Naive thymus-derived CD4-positive, alpha-beta T cell (primary cell): ENCODE measurements at regions not wholly inside any gene's neighbourhood (a gene's known extent, or its start where the extent isn't known, plus 50 kb on each side); places are given as distances from the start of the nearest gene placed in this dataset.
"Not testable (repeated sequence)": the region's sequence is repeated elsewhere in the genome, so short reads cannot be mapped to it uniquely, and the experiment has no call there.

Experiments used
- ATAC-seq: fragments of 150-1000 bp; cut with Tn5 transposase; 2 replicates; pipeline ENCODE4 v1.10.0; 2021; ENCODE audit warnings: mild to moderate bottlenecking, moderate library complexity
- CTCF ChIA-PET: fragments of 350-600 bp; sonication (Branson Sonifier 250); formaldehyde crosslinking; loops from one replicate; lab custom pipeline; 2021; ENCODE audit warnings: antibody characterized with exemption; lab: Charles Lee
- POLR2A ChIA-PET: fragments of 350-600 bp; sonication (Branson Sonifier 250); formaldehyde crosslinking; loops from one replicate; lab custom pipeline; 2021; ENCODE audit warnings: antibody characterized with exemption, inconsistent platforms; lab: Charles Lee
- DNase-seq, 9 donors: peaks; one replicate each; pipeline versions ENCODE4 v3.0.0 to v3.0.0-alpha.2; 2020 to 2022; ENCODE audit warnings: mixed read lengths in 1 of 9
- H3K27ac ChIP-seq: one replicate; pipeline ENCODE4 v1.7.0; 2013; ENCODE audit warnings: mild to moderate bottlenecking, low read depth, low read length, moderate library complexity
- H3K27me3 ChIP-seq, 2 donors: one replicate each; pipeline ENCODE4 v1.7.0; 2013; ENCODE audit warnings: low read length in 2 of 2, mild to moderate bottlenecking in 2 of 2, moderate library complexity in 2 of 2; ENCODE audit not compliant: control insufficient read depth in 2 of 2, insufficient read depth in 2 of 2
- H3K36me3 ChIP-seq, 3 experiments: 1 replicate in 2 of 3; 2 replicates in 1 of 3; pipeline ENCODE4 v1.7.0; 2013; ENCODE audit warnings: low read length in 3 of 3, mild to moderate bottlenecking in 3 of 3, moderate library complexity in 1 of 3; ENCODE audit not compliant: insufficient read depth in 3 of 3, control insufficient read depth in 2 of 3
- H3K4me1 ChIP-seq, 2 donors: one replicate each; pipeline ENCODE4 v1.7.0; 2013; ENCODE audit warnings: low read length in 2 of 2, mild to moderate bottlenecking in 2 of 2, moderate library complexity in 1 of 2; ENCODE audit not compliant: control insufficient read depth in 2 of 2, insufficient read depth in 2 of 2
- H3K4me3 ChIP-seq: 2 replicates; pipeline ENCODE4 v1.7.0; 2013; ENCODE audit warnings: mild to moderate bottlenecking, low read length
- H3K9me3 ChIP-seq, 3 experiments: 1 replicate in 2 of 3; 2 replicates in 1 of 3; pipeline ENCODE4 v1.7.0; 2013; ENCODE audit warnings: low read length in 3 of 3; ENCODE audit not compliant: control insufficient read depth in 2 of 3
- H3K27ac Mint-ChIP-seq, 9 donors: one replicate each; pipeline ENCODE4 v1.8.0; 2020 to 2022; ENCODE audit warnings: mixed read lengths in 9 of 9, mild to moderate bottlenecking in 8 of 9, moderate library complexity in 5 of 9, inconsistent platforms in 2 of 9
- H3K27me3 Mint-ChIP-seq, 5 donors: one replicate each; pipeline ENCODE4 v1.8.0; 2021 to 2022; ENCODE audit warnings: mixed read lengths in 5 of 5, mild to moderate bottlenecking in 1 of 5
- H3K36me3 Mint-ChIP-seq, 5 donors: one replicate each; pipeline ENCODE4 v1.8.0; 2020 to 2022; ENCODE audit warnings: mixed read lengths in 5 of 5, mild to moderate bottlenecking in 3 of 5, inconsistent platforms in 1 of 5
- H3K4me1 Mint-ChIP-seq, 7 donors: one replicate each; pipeline ENCODE4 v1.8.0; 2020 to 2022; ENCODE audit warnings: mixed read lengths in 7 of 7, mild to moderate bottlenecking in 3 of 7, inconsistent platforms in 1 of 7
- H3K4me3 Mint-ChIP-seq, 10 donors: one replicate each; pipeline ENCODE4 v1.8.0; 2020 to 2022; ENCODE audit warnings: mild to moderate bottlenecking in 10 of 10, mixed read lengths in 10 of 10, moderate library complexity in 6 of 10, inconsistent platforms in 2 of 10
- H3K9me3 Mint-ChIP-seq, 11 donors: one replicate each; pipeline ENCODE4 v1.8.0; 2020 to 2022; ENCODE audit warnings: mixed read lengths in 11 of 11, mild to moderate bottlenecking in 4 of 11, inconsistent platforms in 1 of 11, moderate library complexity in 1 of 11
- intact Hi-C, 2 donors: fragments of 100-400 bp; cut with micrococcal nuclease; formaldehyde crosslinking; loops; one replicate each; pipeline ENCODE4 v1.15.1; 2023

GRCh38 chr5:39654715-39655114 lies 229.9 kb upstream of the DAB2 start:
- H3K4me1 ChIP-seq, result no peaks in the 10 kb centered on the region
- H3K36me3 ChIP-seq, result no peaks in the 10 kb centered on the region
- no peak overlapping the region for H3K4me3 ChIP-seq
- POLR2A ChIA-PET, result no interaction called here
- H3K27me3 Mint-ChIP-seq, result peaks cover 5 to 27% (median 11%) of the 10 kb centered on the region in 5 donors
- CTCF ChIA-PET, result no interaction called here
- H3K36me3 Mint-ChIP-seq, result no peaks in the 10 kb centered on the region
- no peak for ATAC-seq
- no peaks in the 10 kb centered on the region for H3K27me3 ChIP-seq
- DNase-seq, result no peak
- no peak overlapping the region for H3K27ac Mint-ChIP-seq
- H3K9me3 ChIP-seq, result no peaks in the 10 kb centered on the region
- peaks cover 0 to 4% (median 0%) of the 10 kb centered on the region in 11 donors for H3K9me3 Mint-ChIP-seq
- peaks cover 7 to 28% (median 18%) of the 10 kb centered on the region in 7 donors for H3K4me1 Mint-ChIP-seq
- H3K27ac ChIP-seq, result no peak overlapping the region
- no peak overlapping the region for H3K4me3 Mint-ChIP-seq
- intact Hi-C loops, result no loop called here

- CTCF ChIA-PET, H3K4me3 Mint-ChIP-seq: not testable (repeated sequence)
Observed at GRCh38 chr5:39652481-39652880, 227.7 kb upstream of the DAB2 start.

GRCh38 chr5:39652036-39652435 lies 227.3 kb upstream of the DAB2 start:
- CTCF ChIA-PET, result no interaction called here
- H3K27ac ChIP-seq, result no peak overlapping the region

More at GRCh38 chr5:39652481-39652880, 227.7 kb upstream of the DAB2 start:
- Mint-ChIP-seq H3K27me3 (peaks cover 5 to 24% (median 11%) of the 10 kb centered on the region in 5 donors), H3K27ac (peak overlapping the region in 1 of 9 donors; percentile 21)
- DNase-seq, H3K36me3 Mint-ChIP-seq, ATAC-seq, H3K4me1 Mint-ChIP-seq, POLR2A ChIA-PET, H3K36me3 ChIP-seq, H3K9me3 ChIP-seq, H3K4me3 ChIP-seq, intact Hi-C loops, H3K27ac ChIP-seq, H3K27me3 ChIP-seq, H3K9me3 Mint-ChIP-seq, H3K4me1 ChIP-seq: not testable (repeated sequence)

GRCh38 chr5:39650008-39650762 lies 225.4 kb upstream of the DAB2 start:
- no peaks in the 10 kb centered on the region for H3K9me3 ChIP-seq
- peaks cover 5 to 13% (median 9%) of the 10 kb centered on the region in 5 donors for H3K27me3 Mint-ChIP-seq
- no peak for ATAC-seq
- no peak overlapping the region for H3K27ac ChIP-seq
- DNase-seq, result no peak
- peaks cover 0 to 4% (median 0%) of the 10 kb centered on the region in 11 donors for H3K9me3 Mint-ChIP-seq
- no peaks in the 10 kb centered on the region for H3K4me1 Mint-ChIP-seq
- no peak overlapping the region for H3K4me3 ChIP-seq
- H3K27me3 ChIP-seq, result no peaks in the 10 kb centered on the region
- no peaks in the 10 kb centered on the region for H3K4me1 ChIP-seq
- no peak overlapping the region for H3K27ac Mint-ChIP-seq
- ChIA-PET POLR2A (no interaction called here), CTCF (interaction anchor here (0.6 kb wide), 1 partner anchor 117 kb away, joined by 3 read pairs; no protein-coding TSS in a partner anchor)
- intact Hi-C loops, result no loop called here
- H3K36me3 ChIP-seq, result no peaks in the 10 kb centered on the region
- no peak overlapping the region for H3K4me3 Mint-ChIP-seq
- H3K36me3 Mint-ChIP-seq, result no peaks in the 10 kb centered on the region

More at GRCh38 chr5:39652036-39652435, 227.3 kb upstream of the DAB2 start:
- Histone ChIP-seq H3K4me1 (no peaks in the 10 kb centered on the region), H3K36me3 (no peaks in the 10 kb centered on the region), H3K4me3 (no peak overlapping the region), H3K9me3 (no peaks in the 10 kb centered on the region), H3K27me3 (no peaks in the 10 kb centered on the region)
- DNase-seq (no peak), ATAC-seq (no peak)
- intact Hi-C loops, result no loop called here
- Mint-ChIP-seq H3K36me3 (no peaks in the 10 kb centered on the region), H3K4me3 (no peak overlapping the region), H3K4me1 (peaks cover 0 to 5% (median under 1%) of the 10 kb centered on the region in 7 donors), H3K27me3 (peaks cover 5 to 20% (median 11%) of the 10 kb centered on the region in 5 donors), H3K9me3 (peaks cover 0 to 4% (median 0%) of the 10 kb centered on the region in 11 donors), H3K27ac (no peak overlapping the region)
- POLR2A ChIA-PET, result no interaction called here

- DNase-seq (no peak), ATAC-seq (no peak)
- Mint-ChIP-seq H3K4me3 (no peak overlapping the region), H3K9me3 (peaks cover 0 to 4% (median 0%) of the 10 kb centered on the region in 11 donors), H3K36me3 (no peaks in the 10 kb centered on the region), H3K27me3 (peaks cover 3 to 15% (median 7%) of the 10 kb centered on the region in 5 donors), H3K4me1 (no peaks in the 10 kb centered on the region), H3K27ac (no peak overlapping the region)
- Histone ChIP-seq H3K36me3 (no peaks in the 10 kb centered on the region), H3K27ac (no peak overlapping the region), H3K9me3 (no peaks in the 10 kb centered on the region), H3K27me3 (no peaks in the 10 kb centered on the region), H3K4me1 (no peaks in the 10 kb centered on the region), H3K4me3 (no peak overlapping the region)
- CTCF ChIA-PET, result no interaction called here
- intact Hi-C loops, result no loop called here
- POLR2A ChIA-PET, result no interaction called here
Observed at GRCh38 chr5:39648848-39649227, 224.1 kb upstream of the DAB2 start.

GRCh38 chr5:39648085-39648847 lies 223.5 kb upstream of the DAB2 start:
- H3K9me3 Mint-ChIP-seq, result peaks cover 0 to 4% (median 0%) of the 10 kb centered on the region in 11 donors
- no peaks in the 10 kb centered on the region for H3K4me1 ChIP-seq
- no peaks in the 10 kb centered on the region for H3K36me3 Mint-ChIP-seq
- H3K27ac Mint-ChIP-seq, result no peak overlapping the region
- H3K4me3 Mint-ChIP-seq, result no peak overlapping the region
- H3K4me1 Mint-ChIP-seq, result no peaks in the 10 kb centered on the region
- CTCF ChIA-PET, result no interaction called here
- no peak for ATAC-seq
- H3K4me3 ChIP-seq, result no peak overlapping the region
- DNase-seq, result no peak
- intact Hi-C loops, result no loop called here
- H3K27me3 ChIP-seq, result no peaks in the 10 kb centered on the region
- no peak overlapping the region for H3K27ac ChIP-seq
- POLR2A ChIA-PET, result no interaction called here
- no peaks in the 10 kb centered on the region for H3K9me3 ChIP-seq
- H3K36me3 ChIP-seq, result no peaks in the 10 kb centered on the region
- peaks cover 3 to 10% (median 7%) of the 10 kb centered on the region in 5 donors for H3K27me3 Mint-ChIP-seq
